Karpas-422 (cell line): ENCODE measurements at regions not wholly inside any gene's neighbourhood (a gene's known extent, or its start where the extent isn't known, plus 50 kb on each side); places are given as distances from the start of the nearest gene placed in this dataset.

Experiments used
- DNase-seq: peaks from one replicate; pipeline ENCODE4 v3.0.0-alpha.2; 2015
- H2AFZ ChIP-seq: fragments of 200-600 bp; sonication (generic); 2 replicates; pipeline ENCODE4 v1.6.1; 2014; ENCODE audit warnings: antibody characterized with exemption, low read length, mixed read lengths
- H3K27ac ChIP-seq: fragments of 200-600 bp; sonication (generic); 2 replicates; pipeline ENCODE4 v1.5.1; 2014; ENCODE audit warnings: mild to moderate bottlenecking, low read length, moderate library complexity
- H3K27me3 ChIP-seq: fragments of 200-600 bp; sonication (generic); 2 replicates; pipeline ENCODE4 v1.6.1; 2014; ENCODE audit warnings: low read length, mixed read lengths
- H3K36me3 ChIP-seq: fragments of 200-600 bp; sonication (generic); 2 replicates; pipeline ENCODE4 v1.6.1; 2014; ENCODE audit warnings: low read length, mixed read lengths; ENCODE audit not compliant: insufficient read depth
- H3K4me1 ChIP-seq: fragments of 200-600 bp; sonication (generic); 2 replicates; pipeline ENCODE4 v1.6.1; 2014; ENCODE audit warnings: mild to moderate bottlenecking, low read length, mixed read lengths
- H3K4me2 ChIP-seq: fragments of 200-600 bp; sonication (generic); 2 replicates; pipeline ENCODE4 v1.6.1; 2014; ENCODE audit warnings: low read length, low read depth, mild to moderate bottlenecking; ENCODE audit not compliant: poor library complexity, severe bottlenecking
- H3K4me3 ChIP-seq: fragments of 200-600 bp; sonication (generic); 2 replicates; pipeline ENCODE4 v1.5.1; 2014; ENCODE audit warnings: mild to moderate bottlenecking, antibody characterized with exemption, low read length, mixed read lengths
- H3K79me2 ChIP-seq: fragments of 200-600 bp; sonication (generic); 2 replicates; pipeline ENCODE4 v1.6.1; 2014; ENCODE audit warnings: mild to moderate bottlenecking, low read length, mixed read lengths
- H3K9ac ChIP-seq: fragments of 200-600 bp; sonication (generic); 2 replicates; pipeline ENCODE4 v1.6.0; 2014; ENCODE audit warnings: low read length
- H3K9me2 ChIP-seq: fragments of 200-600 bp; sonication (generic), shearing (Covaris generic); replicated peaks from 2 replicates; pipeline ENCODE4 v1.6.0; 2014; ENCODE audit warnings: mild to moderate bottlenecking, low read length, moderate library complexity; ENCODE audit not compliant: insufficient read depth
- H3K9me3 ChIP-seq: fragments of 300-700, 200-600 bp; sonication (generic); 2 replicates; pipeline ENCODE4 v1.6.1; 2014; ENCODE audit warnings: low read length, mixed read lengths
- H4K20me1 ChIP-seq: fragments of 200-600 bp; sonication (generic); 2 replicates; pipeline ENCODE4 v1.6.1; 2014; ENCODE audit warnings: mild to moderate bottlenecking, antibody characterized with exemption, low read length, low read depth; ENCODE audit not compliant: insufficient read depth

DNA sequence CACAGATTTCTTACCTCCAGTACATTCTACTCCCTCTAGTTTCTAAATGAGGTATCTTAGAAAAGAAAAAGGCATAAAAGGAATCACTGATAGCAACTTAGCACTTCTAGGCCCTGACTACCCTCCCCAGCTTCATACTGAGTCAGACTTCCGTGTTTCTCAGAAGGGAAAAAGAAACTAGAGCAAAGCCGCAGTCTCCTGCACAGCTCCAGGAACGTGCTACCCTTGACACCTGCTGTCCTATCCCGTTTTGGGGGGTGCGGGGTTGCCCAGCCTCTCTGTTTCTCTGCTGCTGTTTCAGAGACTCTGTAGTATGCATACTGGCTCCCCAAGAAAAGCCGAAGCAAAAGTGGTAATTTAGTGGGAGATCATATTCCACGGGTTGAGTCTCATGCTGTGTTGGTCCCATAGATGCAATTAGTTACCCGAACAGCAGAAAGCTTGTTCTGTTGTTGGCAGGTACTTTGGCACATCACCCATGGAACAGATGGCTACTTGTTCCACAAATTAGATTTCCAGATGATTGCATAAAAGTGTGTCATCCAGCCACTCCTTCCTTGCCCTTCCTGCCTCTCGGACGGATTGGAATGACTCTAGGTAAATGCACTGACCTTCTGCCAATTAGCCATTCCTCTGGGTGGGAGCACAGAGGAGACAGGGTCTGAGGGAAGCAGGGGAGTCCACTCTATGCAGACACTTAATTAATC, 438.1 kb downstream of the FUT8 start:
- H3K4me2 ChIP-seq: peak overlapping the region; percentile 9
- peaks cover 3% of the 10 kb centered on the region; the same call in 1 of the 2 replicates for H3K4me1 ChIP-seq
- no peaks in the 10 kb centered on the region for H3K79me2 ChIP-seq
- DNase-seq: no peak
- no peaks in the 10 kb centered on the region for H3K9me3 ChIP-seq
- no peak overlapping the region for H3K9ac ChIP-seq
- H3K4me3 ChIP-seq: no peak overlapping the region
- no peak overlapping the region for H2AFZ ChIP-seq
- no peaks in the 10 kb centered on the region for H3K9me2 ChIP-seq
- no peaks in the 10 kb centered on the region for H4K20me1 ChIP-seq
- H3K27me3 ChIP-seq: no peaks in the 10 kb centered on the region; the same call in 1 of the 2 replicates
- no peaks in the 10 kb centered on the region for H3K36me3 ChIP-seq
- H3K27ac ChIP-seq: no peak overlapping the region

DNA sequence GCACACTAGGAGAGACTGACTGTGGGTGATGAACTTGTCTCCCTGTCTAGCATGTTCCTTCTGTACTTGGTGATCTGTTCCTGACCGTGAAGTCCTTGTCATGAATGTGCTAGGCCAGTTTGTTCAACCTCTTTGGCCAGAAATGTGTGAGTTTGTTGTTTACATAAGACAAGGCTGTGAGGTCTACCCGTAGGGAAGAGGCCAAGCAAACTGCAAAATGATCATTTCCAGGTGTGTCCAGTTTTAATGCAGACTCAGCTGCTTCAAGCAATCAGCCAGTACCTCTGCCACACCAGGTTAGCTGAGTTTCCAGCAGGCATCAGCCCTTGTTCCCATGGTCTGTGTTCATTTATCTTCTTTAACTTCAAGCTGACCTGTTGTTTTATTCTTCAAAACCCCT, 440.2 kb downstream of the FUT8 start:
- H3K4me3 ChIP-seq: no peak overlapping the region
- H3K27ac ChIP-seq: no peak overlapping the region
- H4K20me1 ChIP-seq: no peaks in the 10 kb centered on the region
- H3K4me2 ChIP-seq: no peak overlapping the region
- H3K27me3 ChIP-seq: no peaks in the 10 kb centered on the region; the same call in 1 of the 2 replicates
- no peak overlapping the region for H3K9ac ChIP-seq
- no peaks in the 10 kb centered on the region for H3K36me3 ChIP-seq
- H2AFZ ChIP-seq: no peak overlapping the region
- DNase-seq: no peak
- H3K9me2 ChIP-seq: no peaks in the 10 kb centered on the region
- H3K4me1 ChIP-seq: no peaks in the 10 kb centered on the region
- H3K79me2 ChIP-seq: no peaks in the 10 kb centered on the region
- no peaks in the 10 kb centered on the region for H3K9me3 ChIP-seq

DNA sequence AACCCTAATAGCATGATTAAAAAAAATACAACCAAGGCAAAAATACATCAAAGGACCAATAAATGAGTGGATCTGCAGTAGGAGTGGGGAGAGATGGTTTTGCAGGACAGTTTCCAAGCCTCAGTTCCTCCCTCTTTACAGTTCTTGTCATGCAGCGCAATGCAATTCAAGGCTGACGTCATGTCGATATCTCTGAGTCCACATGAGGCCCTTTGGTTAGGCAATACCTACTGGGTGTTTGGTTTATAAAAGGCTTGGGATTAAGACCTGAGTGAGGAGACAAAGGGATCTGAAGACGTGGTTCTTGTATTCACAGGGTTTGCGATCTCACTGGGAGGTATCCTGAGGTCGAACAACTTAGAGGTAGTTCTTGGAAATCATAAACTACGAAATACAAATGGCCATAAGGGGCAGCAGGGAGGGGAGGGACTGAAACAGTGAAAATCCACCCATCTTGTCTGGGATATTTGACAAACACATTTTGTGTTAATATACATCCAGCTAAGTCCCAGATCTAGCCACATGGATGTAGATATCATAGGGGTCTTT, 441.0 kb downstream of the FUT8 start:
- H2AFZ ChIP-seq: no peak overlapping the region
- DNase-seq: no peak
- H3K79me2 ChIP-seq: no peaks in the 10 kb centered on the region
- no peak overlapping the region for H3K9ac ChIP-seq
- no peak overlapping the region for H3K4me2 ChIP-seq
- no peak overlapping the region for H3K27ac ChIP-seq
- H4K20me1 ChIP-seq: no peaks in the 10 kb centered on the region
- no peaks in the 10 kb centered on the region; the same call in 1 of the 2 replicates for H3K27me3 ChIP-seq
- H3K9me2 ChIP-seq: no peaks in the 10 kb centered on the region
- H3K4me1 ChIP-seq: no peaks in the 10 kb centered on the region
- no peaks in the 10 kb centered on the region for H3K36me3 ChIP-seq
- no peaks in the 10 kb centered on the region for H3K9me3 ChIP-seq
- H3K4me3 ChIP-seq: no peak overlapping the region

DNA sequence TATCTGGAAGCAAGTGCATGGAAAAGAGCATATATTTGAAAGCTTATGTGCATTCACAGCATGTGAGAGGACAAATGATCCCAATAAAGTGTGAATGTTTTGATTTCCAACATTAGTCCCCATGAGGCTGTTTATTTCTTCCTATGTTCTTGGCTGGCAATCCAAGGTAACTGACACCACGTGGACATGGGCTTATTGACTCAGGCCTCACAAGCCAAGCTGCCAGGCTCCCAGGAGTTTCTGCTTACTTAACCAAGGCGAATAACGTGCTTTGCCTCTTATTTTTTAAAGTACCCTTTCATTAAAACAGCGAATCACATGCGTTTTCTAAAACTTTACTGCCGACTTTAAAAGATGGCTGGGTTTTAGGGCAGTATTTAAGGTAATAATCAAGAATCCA, 441.7 kb downstream of the FUT8 start:
- Histone ChIP-seq H3K27me3 (no peaks in the 10 kb centered on the region; the same call in 1 of the 2 replicates), H3K4me2 (no peak overlapping the region), H3K79me2 (no peaks in the 10 kb centered on the region), H4K20me1 (no peaks in the 10 kb centered on the region), H3K4me1 (no peaks in the 10 kb centered on the region), H3K27ac (no peak overlapping the region), H2AFZ (no peak overlapping the region), H3K9me2 (no peaks in the 10 kb centered on the region), H3K36me3 (no peaks in the 10 kb centered on the region), H3K9me3 (no peaks in the 10 kb centered on the region), H3K9ac (no peak overlapping the region), H3K4me3 (no peak overlapping the region)
- DNase-seq: no peak

DNA sequence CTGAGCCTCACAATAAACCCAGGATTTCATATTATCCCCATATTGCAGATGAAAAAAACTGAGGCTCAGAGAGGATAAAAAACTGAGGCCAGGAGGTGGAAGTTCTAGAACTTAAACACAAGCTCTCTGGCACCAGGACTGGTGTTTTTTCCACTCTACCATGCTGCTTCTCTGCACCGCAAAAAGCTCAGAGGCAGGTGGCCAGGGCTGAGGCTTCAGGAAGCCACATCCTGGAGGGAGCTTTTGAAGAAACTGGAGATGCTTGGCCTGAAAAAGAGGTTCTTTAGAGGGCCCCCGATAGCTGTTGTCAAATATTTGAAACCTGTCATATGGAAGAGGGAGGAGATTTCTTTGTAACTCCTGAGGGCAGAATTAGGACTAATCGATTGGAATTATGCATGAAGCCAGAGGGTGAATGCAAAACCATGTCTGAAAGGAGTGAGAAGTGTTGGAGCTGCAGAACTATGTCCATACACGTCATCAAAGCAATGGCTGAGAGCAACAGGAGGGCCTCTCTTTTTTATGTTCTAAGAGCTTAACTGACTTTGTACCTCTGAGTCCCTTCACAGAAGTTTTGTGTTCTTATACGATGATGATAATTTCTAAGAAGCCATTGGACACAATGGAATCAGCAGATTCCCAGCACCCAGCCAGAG, 448.6 kb downstream of the FUT8 start:
- Histone ChIP-seq H2AFZ (no peak overlapping the region), H3K9me2 (no peaks in the 10 kb centered on the region), H3K4me1 (no peaks in the 10 kb centered on the region), H3K9ac (no peak overlapping the region), H3K36me3 (no peaks in the 10 kb centered on the region), H3K9me3 (no peaks in the 10 kb centered on the region), H4K20me1 (no peaks in the 10 kb centered on the region), H3K4me2 (no peak overlapping the region), H3K4me3 (no peak overlapping the region), H3K79me2 (no peaks in the 10 kb centered on the region), H3K27ac (no peak overlapping the region), H3K27me3 (no peaks in the 10 kb centered on the region)
- no peak for DNase-seq

DNA sequence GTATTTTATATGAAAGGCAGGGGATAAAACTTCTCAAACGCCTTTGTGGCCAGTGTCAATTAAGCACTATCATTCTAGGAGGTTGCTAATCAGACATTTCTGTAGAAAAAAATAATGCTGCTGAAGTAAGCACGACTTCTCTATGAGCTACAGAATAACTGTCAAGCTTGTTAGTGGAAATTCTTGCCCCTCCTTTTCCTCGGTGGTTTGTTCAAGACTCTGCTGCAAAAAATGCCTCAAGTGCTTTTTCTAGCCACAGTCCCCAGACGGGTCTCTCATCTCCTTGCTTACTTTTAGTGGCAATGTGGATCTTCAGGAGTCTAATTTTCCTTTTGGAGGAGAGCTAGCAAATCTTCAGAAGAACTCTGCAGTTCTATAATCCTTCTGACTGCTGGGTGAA, 452.0 kb downstream of the FUT8 start:
- no peak overlapping the region for H3K9ac ChIP-seq
- H4K20me1 ChIP-seq: no peaks in the 10 kb centered on the region
- H3K36me3 ChIP-seq: no peaks in the 10 kb centered on the region
- H3K4me2 ChIP-seq: no peak overlapping the region
- no peaks in the 10 kb centered on the region for H3K4me1 ChIP-seq
- H3K4me3 ChIP-seq: no peak overlapping the region
- H3K9me3 ChIP-seq: no peaks in the 10 kb centered on the region
- no peaks in the 10 kb centered on the region for H3K79me2 ChIP-seq
- no peak for DNase-seq
- H3K27ac ChIP-seq: no peak overlapping the region
- no peak overlapping the region for H2AFZ ChIP-seq
- no peaks in the 10 kb centered on the region for H3K9me2 ChIP-seq
- H3K27me3 ChIP-seq: no peaks in the 10 kb centered on the region

DNA sequence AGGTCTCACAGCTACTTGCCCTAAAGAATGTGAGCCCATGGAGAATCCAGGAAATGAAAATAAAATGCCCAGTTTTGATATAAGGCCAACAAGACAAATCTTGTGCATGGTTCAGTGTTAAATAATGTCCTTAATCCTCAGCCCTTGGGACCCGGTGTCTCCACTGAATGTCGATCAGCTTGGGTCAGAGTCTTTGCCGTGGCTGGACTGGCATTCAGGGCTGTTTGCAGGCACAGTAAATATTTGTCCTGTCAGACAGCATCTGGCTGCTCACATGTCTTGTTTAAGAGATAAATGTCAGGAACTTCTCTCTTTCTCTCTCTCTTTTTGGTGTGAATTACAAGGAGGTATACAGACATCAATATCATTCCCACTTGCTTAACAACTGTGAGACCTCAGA, 452.5 kb downstream of the FUT8 start:
- Histone ChIP-seq H3K9me2 (no peaks in the 10 kb centered on the region), H3K79me2 (no peaks in the 10 kb centered on the region), H2AFZ (no peak overlapping the region), H3K27me3 (no peaks in the 10 kb centered on the region), H3K9me3 (no peaks in the 10 kb centered on the region), H3K4me3 (no peak overlapping the region), H3K4me2 (no peak overlapping the region), H4K20me1 (no peaks in the 10 kb centered on the region), H3K9ac (no peak overlapping the region), H3K36me3 (no peaks in the 10 kb centered on the region), H3K4me1 (no peaks in the 10 kb centered on the region), H3K27ac (no peak overlapping the region)
- no peak for DNase-seq

DNA sequence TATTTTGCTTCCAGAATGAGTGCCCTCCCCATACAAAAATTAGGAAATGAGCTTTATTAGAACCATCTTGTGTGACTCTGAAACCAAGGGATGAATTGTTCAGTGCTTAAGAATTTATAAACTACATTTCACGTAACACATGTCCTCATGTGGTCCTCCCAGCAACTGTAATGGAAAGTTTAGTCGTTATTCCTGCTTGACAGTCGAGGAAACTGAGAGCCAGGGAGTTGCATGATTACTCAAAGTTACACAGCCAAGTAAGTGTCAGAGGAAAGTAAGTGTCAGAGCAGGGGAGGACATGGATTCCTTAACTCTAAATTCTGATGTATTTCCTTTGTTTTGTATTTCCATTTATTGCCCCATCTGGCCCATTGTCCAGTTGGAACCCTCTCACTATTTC, 453.9 kb downstream of the FUT8 start:
- Histone ChIP-seq H3K79me2 (no peaks in the 10 kb centered on the region), H3K9me2 (no peaks in the 10 kb centered on the region), H2AFZ (no peak overlapping the region), H3K9ac (no peak overlapping the region), H3K4me1 (no peaks in the 10 kb centered on the region), H3K4me3 (no peak overlapping the region), H3K27me3 (no peaks in the 10 kb centered on the region), H3K9me3 (no peaks in the 10 kb centered on the region), H3K4me2 (no peak overlapping the region), H4K20me1 (no peaks in the 10 kb centered on the region), H3K27ac (no peak overlapping the region), H3K36me3 (no peaks in the 10 kb centered on the region)
- DNase-seq: no peak
